GM21825 (cell line): ENCODE measurements at regions not wholly inside any gene's neighbourhood (a gene's known extent, or its start where the extent isn't known, plus 50 kb on each side); places are given as distances from the start of the nearest gene placed in this dataset.
"Not testable (repeated sequence)": the region's sequence is repeated elsewhere in the genome, so short reads cannot be mapped to it uniquely, and the experiment has no call there.

Experiments used
- ATAC-seq: cut with Tn5 transposase; IDR thresholded peaks from one replicate; pipeline ENCODE4 v1.9.1; 2021; ENCODE audit warnings: mild to moderate bottlenecking, moderate library complexity; ENCODE audit not compliant: unreplicated experiment

GRCh38 chr5:162931501-162931900, 505.9 kb upstream of the CCNG1 start:
- no peak for ATAC-seq

- no peak for ATAC-seq
Measured at GRCh38 chr5:162939991-162940390, 497.4 kb upstream of the CCNG1 start.

DNA sequence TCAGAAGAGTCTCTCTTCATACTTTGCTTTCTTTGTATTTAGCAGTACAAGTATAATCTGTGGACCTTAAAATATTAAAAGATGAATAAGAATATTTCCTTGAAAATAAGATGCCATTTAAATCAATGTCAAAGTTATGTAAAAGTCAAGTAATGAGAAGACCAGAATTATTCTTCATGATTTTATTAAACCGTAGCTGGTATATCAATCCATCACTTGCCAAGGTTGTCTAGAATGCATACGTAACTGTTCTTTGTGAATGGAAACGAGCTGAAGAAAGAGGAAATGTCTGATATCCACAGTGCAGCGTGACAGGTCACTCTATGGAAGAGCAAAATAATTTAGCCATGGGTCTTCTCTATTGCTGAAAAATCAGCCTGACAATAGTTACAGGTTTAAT, 488.7 kb upstream of the CCNG1 start:
- no peak for ATAC-seq

DNA sequence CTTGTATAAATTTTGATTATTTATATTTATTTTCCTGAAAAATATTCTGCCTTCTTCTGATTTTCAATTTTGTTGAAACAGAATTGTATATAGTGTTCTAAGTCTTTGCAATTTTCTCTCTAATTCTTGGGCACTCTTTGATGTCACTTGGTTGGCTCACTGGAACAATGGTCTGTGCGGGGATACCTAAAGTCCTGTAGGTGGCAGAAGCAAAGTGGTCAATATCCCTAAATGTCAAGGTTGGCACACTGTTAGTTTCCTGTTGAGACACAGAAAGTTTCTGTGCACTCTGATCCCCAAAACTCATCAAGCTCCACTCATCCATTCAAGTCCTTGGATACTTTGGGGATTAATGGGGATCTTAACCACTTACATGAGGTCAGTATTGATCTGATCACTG, 480.8 kb upstream of the CCNG1 start:
- no peak for ATAC-seq

- not testable (repeated sequence) for ATAC-seq
Measured at GRCh38 chr5:162964144-162964543, 473.3 kb upstream of the CCNG1 start.

- ATAC-seq = no peak
Measured at GRCh38 chr5:162990063-162990462, 447.3 kb upstream of the CCNG1 start.

GRCh38 chr5:162990856-162991497, 446.4 kb upstream of the CCNG1 start:
- ATAC-seq = peak; percentile 70

DNA sequence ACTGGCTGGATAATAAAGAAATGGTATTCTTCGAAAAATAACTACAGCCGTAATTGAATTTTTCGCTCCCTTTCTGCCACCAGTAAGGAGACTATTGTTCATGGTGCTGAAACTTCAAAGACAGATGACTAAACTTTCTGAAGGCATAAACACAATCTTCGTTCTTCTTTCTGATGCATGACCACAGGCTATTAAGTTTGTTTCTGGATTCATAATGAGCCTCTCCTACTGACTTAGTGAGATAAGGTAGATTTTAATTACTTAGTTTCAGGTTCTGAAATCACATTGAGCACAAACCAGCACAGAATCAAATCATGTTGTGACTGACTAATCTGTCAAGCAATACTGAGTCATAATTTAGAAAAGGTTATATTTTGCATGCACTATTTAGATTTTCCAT, 441.8 kb upstream of the CCNG1 start:
- ATAC-seq = no peak

GRCh38 chr5:162996053-162996452, 441.3 kb upstream of the CCNG1 start:
- no peak for ATAC-seq

DNA sequence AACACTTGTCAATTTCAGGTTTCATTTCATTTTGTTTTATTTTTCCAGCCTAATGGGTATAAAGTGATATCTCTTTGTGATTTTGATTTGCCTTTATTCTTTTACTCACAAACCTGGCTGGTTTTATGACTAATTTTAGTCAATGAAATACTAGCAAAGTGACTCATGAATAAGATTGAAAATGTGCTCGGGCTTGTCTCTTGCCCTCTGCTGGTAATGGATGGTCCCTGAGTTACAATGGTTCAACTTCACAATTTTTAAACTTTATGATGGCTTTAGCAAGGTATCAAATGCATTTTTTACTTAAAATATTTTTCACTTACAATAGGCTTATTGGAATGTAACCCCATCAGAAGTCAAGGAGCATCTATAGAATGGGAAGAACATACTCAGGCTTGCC, 431.4 kb upstream of the CCNG1 start:
- ATAC-seq = no peak

DNA sequence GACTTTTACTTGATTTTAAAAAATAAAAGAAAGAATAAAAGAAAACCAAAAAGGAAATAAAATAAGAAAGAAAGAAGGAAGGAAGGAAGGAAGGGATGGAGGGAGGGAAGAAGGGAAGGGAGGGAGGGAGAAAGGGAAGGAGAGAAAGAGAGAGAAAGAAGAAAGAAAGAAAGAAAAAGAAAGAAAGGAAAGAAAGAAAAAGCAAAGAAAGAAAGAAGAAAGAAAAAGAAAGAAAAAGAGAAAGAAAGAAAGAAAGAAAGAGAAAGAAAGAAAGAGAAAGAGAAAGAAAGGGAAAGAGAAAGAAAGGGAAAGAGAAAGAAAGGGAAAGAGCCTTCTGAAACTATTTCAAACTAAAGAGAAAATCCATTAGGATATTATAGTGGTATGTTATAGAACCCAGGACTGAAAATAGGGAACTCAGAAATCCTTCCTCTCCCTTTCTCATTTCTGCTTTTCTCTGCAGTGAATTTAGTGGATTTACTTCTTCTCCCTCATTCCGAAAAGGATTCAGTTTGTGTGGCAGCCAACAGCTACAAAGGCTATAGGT, 414.7 kb upstream of the CCNG1 start:
- ATAC-seq = no peak

DNA sequence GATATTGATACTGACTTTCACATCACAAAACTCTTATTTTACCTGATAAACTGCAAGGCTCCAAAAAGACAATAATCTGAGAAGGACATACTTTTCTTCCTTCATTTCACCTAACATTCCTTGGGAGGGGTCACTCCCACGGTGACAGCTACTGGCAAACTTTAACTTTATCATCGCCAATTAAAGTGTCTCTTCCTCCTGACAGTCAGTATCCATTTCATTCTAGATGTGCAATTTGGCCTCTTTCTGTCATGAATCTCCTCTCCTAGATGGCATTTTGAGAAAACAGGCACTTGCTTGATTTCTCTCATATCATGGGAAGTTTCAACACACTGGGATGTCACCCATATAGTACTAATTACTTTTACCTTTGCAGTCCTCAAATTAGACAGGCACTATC, 413.5 kb upstream of the CCNG1 start:
- ATAC-seq = no peak

DNA sequence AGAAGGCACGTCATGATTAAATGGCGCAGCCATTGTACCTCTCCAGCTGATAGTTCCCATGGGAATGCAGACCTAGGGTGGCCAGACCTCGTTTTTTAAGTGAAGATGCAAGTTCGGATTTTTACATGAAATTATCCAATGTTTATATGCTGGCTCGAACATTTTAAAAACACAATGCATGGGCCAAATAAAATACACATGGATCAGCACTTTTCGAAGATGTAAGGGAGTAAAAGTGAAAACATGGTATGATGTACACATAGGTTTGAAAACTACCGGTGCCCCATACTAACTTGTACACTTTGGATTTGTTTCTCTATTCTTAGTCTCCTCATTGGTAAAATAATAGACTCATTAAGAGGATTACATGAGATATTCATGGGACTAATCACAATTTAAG, 412.5 kb upstream of the CCNG1 start:
- no peak for ATAC-seq

GRCh38 chr5:163033656-163034055, 403.7 kb upstream of the CCNG1 start:
- no peak for ATAC-seq

DNA sequence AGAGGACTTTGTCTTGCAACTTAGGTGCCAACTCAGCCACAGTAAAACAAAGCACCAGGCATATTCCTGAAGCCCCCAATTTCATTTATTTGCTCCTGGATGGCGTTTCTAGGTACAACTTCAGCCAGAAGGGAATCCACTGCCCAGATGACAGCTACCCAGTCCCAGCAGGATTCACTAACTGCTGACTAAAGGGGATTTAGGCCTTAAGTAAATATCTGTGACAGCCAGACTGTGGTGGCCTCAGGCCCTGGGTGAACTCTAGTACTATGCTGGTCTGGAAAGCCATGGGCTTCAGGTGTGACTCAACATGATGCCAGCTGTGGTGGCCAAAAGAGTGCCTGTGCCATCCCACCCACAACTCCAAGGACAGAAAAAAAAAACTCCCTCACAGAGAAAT, 396.1 kb upstream of the CCNG1 start:
- ATAC-seq = no peak

- ATAC-seq = no peak
Measured at GRCh38 chr5:163079618-163080017, 357.8 kb upstream of the CCNG1 start.

DNA sequence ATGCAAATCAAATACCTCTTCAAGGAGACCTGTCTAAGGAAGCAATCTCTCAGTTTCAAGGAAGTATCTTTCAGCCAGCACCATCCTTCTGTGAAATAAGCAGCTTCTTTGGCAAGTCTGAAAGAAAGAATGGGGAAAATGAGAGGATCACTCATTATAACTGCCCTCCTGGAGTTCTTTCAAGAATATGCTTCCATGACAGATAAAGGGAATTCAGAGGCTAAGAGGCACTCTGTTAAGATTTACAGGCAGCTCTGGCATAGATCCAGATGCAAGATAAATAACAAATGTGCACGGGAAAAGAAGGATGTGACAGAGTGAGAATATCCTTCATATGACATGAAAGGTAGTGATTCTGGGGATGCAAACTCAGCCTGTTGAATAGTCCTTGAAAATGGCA, 348.2 kb upstream of the CCNG1 start:
- no peak for ATAC-seq

- no peak for ATAC-seq
Measured at GRCh38 chr5:163089926-163090325, 347.5 kb upstream of the CCNG1 start.

DNA sequence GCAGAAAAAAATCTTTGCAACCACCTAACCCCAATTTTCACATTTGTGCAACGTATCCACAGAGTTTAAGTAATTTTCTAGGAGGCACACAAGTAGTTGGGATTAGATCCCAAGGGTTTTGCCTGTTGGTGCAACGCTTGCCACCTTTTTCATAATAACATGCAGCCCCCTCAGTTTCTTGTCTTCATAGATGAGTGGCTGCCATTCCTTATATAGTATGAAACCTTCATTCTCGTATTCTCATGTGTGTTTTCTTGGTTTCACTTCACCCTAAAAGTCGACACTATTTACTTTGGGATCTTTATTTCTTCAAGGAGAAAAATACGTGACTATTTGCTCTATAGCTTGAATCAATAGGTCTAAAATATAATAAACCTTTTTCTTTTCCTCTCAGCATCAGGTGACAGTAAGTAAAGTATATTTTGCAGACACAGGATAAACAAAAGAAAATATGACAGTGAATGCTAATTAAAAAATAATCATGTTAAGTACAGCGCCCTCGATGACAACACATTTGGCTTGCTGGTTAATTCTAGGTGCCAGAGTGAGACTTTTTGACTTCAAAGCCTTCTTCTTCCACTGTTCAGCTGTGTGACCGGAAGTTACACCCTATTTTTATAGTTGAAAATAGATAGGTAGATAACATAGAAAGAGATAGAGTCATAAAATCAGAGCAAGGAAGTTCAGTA, 342.8 kb upstream of the CCNG1 start:
- peak; percentile 80 for ATAC-seq

GRCh38 chr5:163104464-163104863, 332.9 kb upstream of the CCNG1 start:
- ATAC-seq = no peak

- ATAC-seq = no peak
Measured at GRCh38 chr5:163105456-163105855, 331.9 kb upstream of the CCNG1 start.

DNA sequence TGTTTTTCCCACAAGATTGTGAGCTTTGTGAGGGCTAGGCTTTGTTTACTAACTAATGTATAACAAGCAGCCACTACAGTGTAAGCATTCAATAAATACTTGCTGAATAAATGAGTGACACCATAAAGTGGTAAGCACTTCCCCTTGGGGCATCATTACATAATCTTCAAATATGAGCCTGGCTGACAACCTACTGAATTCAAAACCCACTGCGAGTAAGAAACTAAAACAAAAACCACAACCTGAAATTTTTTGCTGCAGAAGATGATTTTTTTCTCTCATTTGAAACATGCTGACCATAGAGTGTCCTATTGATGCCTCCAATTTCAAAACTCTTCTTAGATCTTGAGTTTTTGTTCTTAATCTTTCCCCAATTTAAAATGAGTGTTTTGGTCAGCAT, 331.3 kb upstream of the CCNG1 start:
- no peak for ATAC-seq

- no peak for ATAC-seq
Measured at GRCh38 chr5:163108351-163108750, 329.0 kb upstream of the CCNG1 start.
